Ishikawa (cell line): ENCODE measurements at regions not wholly inside any gene's neighbourhood (a gene's known extent, or its start where the extent isn't known, plus 50 kb on each side); places are given as distances from the start of the nearest gene placed in this dataset.

Experiments
- CREB1 ChIP-seq: IDR thresholded peaks from 2 replicates; pipeline ENCODE4 v1.6.1; 2012; ENCODE audit warnings: low read depth
- EGR1 ChIP-seq: IDR thresholded peaks from 2 replicates; pipeline ENCODE4 v1.6.1; 2012
- EP300 ChIP-seq: IDR thresholded peaks from 2 replicates; pipeline ENCODE4 v1.6.1; 2012; ENCODE audit warnings: borderline replicate concordance
- FOXM1 ChIP-seq: IDR thresholded peaks from 2 replicates; pipeline ENCODE4 v1.6.1; 2012; ENCODE audit warnings: low read depth, borderline replicate concordance
- NFIC ChIP-seq: IDR thresholded peaks from 2 replicates; pipeline ENCODE4 v1.6.1; 2012
- RAD21 ChIP-seq: IDR thresholded peaks from 2 replicates; pipeline ENCODE4 v1.6.1; 2012; ENCODE audit warnings: low read depth
- TAF1 ChIP-seq: IDR thresholded peaks from 2 replicates; pipeline ENCODE4 v1.6.1; 2012; ENCODE audit warnings: low read depth, mild to moderate bottlenecking
- TCF12 ChIP-seq: IDR thresholded peaks from 2 replicates; pipeline ENCODE4 v1.6.1; 2012; ENCODE audit warnings: low read depth
- USF1 ChIP-seq: IDR thresholded peaks from 2 replicates; pipeline ENCODE4 v1.6.1; 2012
- YY1 ChIP-seq: IDR thresholded peaks from 2 replicates; pipeline ENCODE4 v1.6.1; 2012; ENCODE audit warnings: low read depth
- TF ChIP-seq, protein P1 (sequence below): IDR thresholded peaks from 2 replicates; pipeline ENCODE4 v1.6.1; 2012; ENCODE audit warnings: low read depth, mild to moderate bottlenecking
- TF ChIP-seq, protein P2 (sequence below): IDR thresholded peaks from 2 replicates; pipeline ENCODE4 v1.6.1; 2012

DNA sequence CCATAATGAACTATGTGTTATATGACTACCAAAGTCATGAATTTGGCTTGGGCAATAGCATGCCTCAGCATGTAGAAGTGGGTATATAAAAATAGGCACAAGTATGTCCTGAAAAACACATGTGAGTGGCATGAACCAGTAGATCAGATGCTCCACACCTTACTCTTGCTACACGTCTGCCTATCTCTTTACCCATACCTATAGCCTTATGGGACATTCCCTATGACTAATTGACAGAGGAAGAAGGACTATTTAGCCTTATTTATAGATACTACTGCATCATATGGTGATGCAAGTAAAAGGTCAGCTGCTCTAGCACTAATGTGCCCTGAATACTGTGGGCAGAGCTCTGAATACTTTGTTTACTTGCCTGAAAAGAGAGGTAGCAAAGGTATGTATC lies 81.0 kb upstream of the ZPLD1 start:
- TF ChIP-seq RAD21 (no peak), EP300 (no peak), TAF1 (no peak), NFIC (no peak), YY1 (no peak), CREB1 (no peak), EGR1 (no peak), USF1 (no peak), FOXM1 (no peak), TCF12 (no peak)
- TF ChIP-seq, protein P1, sequence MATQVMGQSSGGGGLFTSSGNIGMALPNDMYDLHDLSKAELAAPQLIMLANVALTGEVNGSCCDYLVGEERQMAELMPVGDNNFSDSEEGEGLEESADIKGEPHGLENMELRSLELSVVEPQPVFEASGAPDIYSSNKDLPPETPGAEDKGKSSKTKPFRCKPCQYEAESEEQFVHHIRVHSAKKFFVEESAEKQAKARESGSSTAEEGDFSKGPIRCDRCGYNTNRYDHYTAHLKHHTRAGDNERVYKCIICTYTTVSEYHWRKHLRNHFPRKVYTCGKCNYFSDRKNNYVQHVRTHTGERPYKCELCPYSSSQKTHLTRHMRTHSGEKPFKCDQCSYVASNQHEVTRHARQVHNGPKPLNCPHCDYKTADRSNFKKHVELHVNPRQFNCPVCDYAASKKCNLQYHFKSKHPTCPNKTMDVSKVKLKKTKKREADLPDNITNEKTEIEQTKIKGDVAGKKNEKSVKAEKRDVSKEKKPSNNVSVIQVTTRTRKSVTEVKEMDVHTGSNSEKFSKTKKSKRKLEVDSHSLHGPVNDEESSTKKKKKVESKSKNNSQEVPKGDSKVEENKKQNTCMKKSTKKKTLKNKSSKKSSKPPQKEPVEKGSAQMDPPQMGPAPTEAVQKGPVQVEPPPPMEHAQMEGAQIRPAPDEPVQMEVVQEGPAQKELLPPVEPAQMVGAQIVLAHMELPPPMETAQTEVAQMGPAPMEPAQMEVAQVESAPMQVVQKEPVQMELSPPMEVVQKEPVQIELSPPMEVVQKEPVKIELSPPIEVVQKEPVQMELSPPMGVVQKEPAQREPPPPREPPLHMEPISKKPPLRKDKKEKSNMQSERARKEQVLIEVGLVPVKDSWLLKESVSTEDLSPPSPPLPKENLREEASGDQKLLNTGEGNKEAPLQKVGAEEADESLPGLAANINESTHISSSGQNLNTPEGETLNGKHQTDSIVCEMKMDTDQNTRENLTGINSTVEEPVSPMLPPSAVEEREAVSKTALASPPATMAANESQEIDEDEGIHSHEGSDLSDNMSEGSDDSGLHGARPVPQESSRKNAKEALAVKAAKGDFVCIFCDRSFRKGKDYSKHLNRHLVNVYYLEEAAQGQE = no peak
- TF ChIP-seq, protein P2, sequence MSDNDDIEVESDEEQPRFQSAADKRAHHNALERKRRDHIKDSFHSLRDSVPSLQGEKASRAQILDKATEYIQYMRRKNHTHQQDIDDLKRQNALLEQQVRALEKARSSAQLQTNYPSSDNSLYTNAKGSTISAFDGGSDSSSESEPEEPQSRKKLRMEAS = no peak
